ENCODE measurements at regions not wholly inside any gene's neighbourhood (a gene's known extent, or its start where the extent isn't known, plus 50 kb on each side); places are given as distances from the start of the nearest gene placed in this dataset.

GRCh38 chr11:35063488-35063931 is 75.5 kb upstream of the CD44 start:
- H3K9me3 ChIP-seq (ENCODE audit: insufficient read depth, low read depth, low read length), result no peaks in the 10 kb centered on the region
- H3K9ac ChIP-seq (ENCODE audit: low read depth, low read length, poor library complexity, severe bottlenecking), result no peak overlapping the region
- H3K4me1 ChIP-seq (ENCODE audit: insufficient read depth, low read length, poor library complexity, severe bottlenecking), result peaks cover 31% of the 10 kb centered on the region
- H4K20me1 ChIP-seq (ENCODE audit: insufficient read depth, low read length, poor library complexity, severe bottlenecking), result no peaks in the 10 kb centered on the region
- no peak overlapping the region for H2AFZ ChIP-seq (ENCODE audit: low read length)
- TF ChIP-seq CTCF (conservative IDR thresholded peaks at IDR 0.05; ENCODE audit: low read length) (no peak), EZH2phosphoT487 (IDR thresholded peaks at IDR 0.05; ENCODE audit: borderline replicate concordance) (no peak)
- no peaks in the 10 kb centered on the region for H3K79me2 ChIP-seq (ENCODE audit: insufficient read depth, low read length)
- H3K9me2 ChIP-seq (replicated peaks; ENCODE audit: low read depth, low read length), result no peaks in the 10 kb centered on the region
- no peak overlapping the region for H3K4me2 ChIP-seq (ENCODE audit: low read depth, low read length, poor library complexity, severe bottlenecking)
- no peaks in the 10 kb centered on the region for H3K36me3 ChIP-seq (ENCODE audit: insufficient read depth, low read length)
- H3K27me3 ChIP-seq (ENCODE audit: insufficient read depth, low read length, poor library complexity, severe bottlenecking), result no peaks in the 10 kb centered on the region
- H3K4me3 ChIP-seq (ENCODE audit: low read length, poor library complexity, severe bottlenecking), result no peak overlapping the region
- no peaks in the 10 kb centered on the region for H3F3A ChIP-seq (ENCODE audit: low read depth)

DNA sequence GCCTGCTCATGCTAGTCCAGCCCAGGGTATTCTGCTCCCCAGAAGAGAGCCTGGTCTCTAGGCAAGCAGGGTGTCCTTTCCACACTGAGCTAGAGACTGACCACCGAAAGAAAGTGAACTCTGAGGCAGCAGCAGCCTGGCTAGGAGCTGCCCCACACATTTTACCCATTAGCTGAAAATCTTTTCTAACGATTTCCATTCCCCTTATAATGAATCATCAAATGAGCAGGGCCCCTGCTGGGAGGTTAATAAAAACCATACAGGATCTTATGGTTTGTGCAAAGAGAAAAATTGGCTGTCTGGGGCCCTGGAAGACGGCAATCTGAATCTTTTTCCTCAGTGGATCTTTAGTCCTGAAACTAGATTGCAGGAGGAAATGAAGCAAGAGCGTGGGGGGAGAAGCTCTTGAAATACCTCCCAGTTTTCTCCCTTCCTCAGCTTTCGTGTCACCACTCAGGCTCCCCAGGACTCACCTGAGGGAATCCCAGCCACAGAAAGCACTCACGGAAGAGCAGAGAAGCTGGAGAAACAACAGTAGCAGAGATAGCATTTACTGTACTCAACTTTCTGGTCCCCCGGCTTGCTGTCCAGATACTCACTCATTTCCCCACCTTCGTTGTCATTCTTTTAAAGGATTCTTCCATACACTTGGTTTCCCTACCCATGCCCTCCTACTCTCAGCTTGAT is 74.7 kb upstream of the CD44 start:
- no peak overlapping the region for H3K4me2 ChIP-seq (ENCODE audit: low read depth, low read length, poor library complexity, severe bottlenecking)
- H3K4me3 ChIP-seq (ENCODE audit: low read length, poor library complexity, severe bottlenecking), result no peak overlapping the region
- H2AFZ ChIP-seq (ENCODE audit: low read length), result no peak overlapping the region

GRCh38 chr11:35065566-35065965 is 73.4 kb upstream of the CD44 start:
- H3K36me3 ChIP-seq (ENCODE audit: insufficient read depth, low read length), result no peaks in the 10 kb centered on the region
- no peaks in the 10 kb centered on the region for H3F3A ChIP-seq (ENCODE audit: low read depth)
- TF ChIP-seq CTCF (conservative IDR thresholded peaks at IDR 0.05; ENCODE audit: low read length) (no peak), EZH2phosphoT487 (IDR thresholded peaks at IDR 0.05; ENCODE audit: borderline replicate concordance) (no peak)
- H3K9me3 ChIP-seq (ENCODE audit: insufficient read depth, low read depth, low read length), result peaks cover 10% of the 10 kb centered on the region; the same call in 1 of the 2 replicates
- no peak overlapping the region for H2AFZ ChIP-seq (ENCODE audit: low read length)
- H3K4me2 ChIP-seq (ENCODE audit: low read depth, low read length, poor library complexity, severe bottlenecking), result no peak overlapping the region
- H4K20me1 ChIP-seq (ENCODE audit: insufficient read depth, low read length, poor library complexity, severe bottlenecking), result no peaks in the 10 kb centered on the region
- H3K4me1 ChIP-seq (ENCODE audit: insufficient read depth, low read length, poor library complexity, severe bottlenecking), result peaks cover 12% of the 10 kb centered on the region
- no peak overlapping the region for H3K4me3 ChIP-seq (ENCODE audit: low read length, poor library complexity, severe bottlenecking)
- H3K27me3 ChIP-seq (ENCODE audit: insufficient read depth, low read length, poor library complexity, severe bottlenecking), result no peaks in the 10 kb centered on the region
- no peak overlapping the region for H3K9ac ChIP-seq (ENCODE audit: low read depth, low read length, poor library complexity, severe bottlenecking)
- H3K79me2 ChIP-seq (ENCODE audit: insufficient read depth, low read length), result no peaks in the 10 kb centered on the region
- H3K9me2 ChIP-seq (replicated peaks; ENCODE audit: low read depth, low read length), result no peaks in the 10 kb centered on the region

More for the DNA sequence above, 74.7 kb upstream of the CD44 start:
- no peak for TF ChIP-seq CTCF (conservative IDR thresholded peaks at IDR 0.05; ENCODE audit: low read length)
- no peak for TF ChIP-seq EZH2phosphoT487 (IDR thresholded peaks at IDR 0.05; ENCODE audit: borderline replicate concordance)
- no peaks in the 10 kb centered on the region for H3K27me3 ChIP-seq (ENCODE audit: insufficient read depth, low read length, poor library complexity, severe bottlenecking)
- H3K4me1 ChIP-seq (ENCODE audit: insufficient read depth, low read length, poor library complexity, severe bottlenecking), result peaks cover 24% of the 10 kb centered on the region
- H3K9ac ChIP-seq (ENCODE audit: low read depth, low read length, poor library complexity, severe bottlenecking), result no peak overlapping the region
- no peaks in the 10 kb centered on the region for H3F3A ChIP-seq (ENCODE audit: low read depth)
- no peaks in the 10 kb centered on the region for H3K9me2 ChIP-seq (replicated peaks; ENCODE audit: low read depth, low read length)
- H3K9me3 ChIP-seq (ENCODE audit: insufficient read depth, low read depth, low read length), result no peaks in the 10 kb centered on the region; the same call in 1 of the 2 replicates
- no peaks in the 10 kb centered on the region for H3K79me2 ChIP-seq (ENCODE audit: insufficient read depth, low read length)
- no peaks in the 10 kb centered on the region for H4K20me1 ChIP-seq (ENCODE audit: insufficient read depth, low read length, poor library complexity, severe bottlenecking)
- H3K36me3 ChIP-seq (ENCODE audit: insufficient read depth, low read length), result no peaks in the 10 kb centered on the region

Data from Loucy (cell line).